IPS-11a (cell line): ENCODE measurements at regions not wholly inside any gene's neighbourhood (a gene's known extent, or its start where the extent isn't known, plus 50 kb on each side); places are given as distances from the start of the nearest gene placed in this dataset.

Experiments
- H3K4me3 ChIP-seq: one replicate; pipeline ENCODE4 v1.5.1; 2013; ENCODE audit warnings: low read depth, low read length, control low read depth

DNA sequence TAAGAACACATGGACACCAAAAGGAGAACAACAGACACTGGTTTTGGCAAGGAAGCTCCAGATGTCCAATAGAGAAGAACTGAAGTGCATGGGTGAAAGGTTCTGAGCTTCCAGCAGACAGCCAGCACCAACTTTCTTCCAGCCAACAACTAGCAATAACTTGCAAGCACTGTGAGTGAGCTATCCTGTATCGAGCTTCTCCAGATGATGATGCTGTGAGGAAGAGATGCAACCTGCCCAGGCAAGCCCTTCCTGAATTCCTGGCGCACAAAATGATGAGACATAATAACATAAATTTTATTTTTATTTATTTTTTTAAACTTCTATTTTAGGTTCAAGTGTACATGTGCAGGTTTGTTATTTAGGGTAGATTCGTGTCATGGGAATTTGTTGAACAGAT lies 692.1 kb downstream of the DNAJB9 start:
- H3K4me3 ChIP-seq, result no peak overlapping the region

DNA sequence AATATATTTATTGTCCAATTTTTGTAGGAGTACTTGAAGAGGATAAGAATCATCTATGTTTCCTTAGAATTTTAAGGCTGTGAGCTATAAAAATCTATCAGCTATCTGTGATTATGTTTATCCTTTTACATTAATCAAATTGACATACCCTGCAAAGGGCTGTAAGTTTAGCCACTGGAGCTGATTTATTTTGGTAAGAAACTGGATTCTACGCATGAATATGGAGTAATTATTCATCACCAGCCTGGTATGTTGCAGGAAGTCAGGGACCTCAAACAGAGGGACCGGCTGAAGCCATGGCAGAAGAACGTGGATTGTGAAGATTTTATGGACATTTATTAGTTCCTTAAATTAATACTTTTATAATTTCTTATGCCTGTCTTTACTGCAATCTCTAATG lies 696.9 kb downstream of the DNAJB9 start:
- H3K4me3 ChIP-seq, result no peak overlapping the region

DNA sequence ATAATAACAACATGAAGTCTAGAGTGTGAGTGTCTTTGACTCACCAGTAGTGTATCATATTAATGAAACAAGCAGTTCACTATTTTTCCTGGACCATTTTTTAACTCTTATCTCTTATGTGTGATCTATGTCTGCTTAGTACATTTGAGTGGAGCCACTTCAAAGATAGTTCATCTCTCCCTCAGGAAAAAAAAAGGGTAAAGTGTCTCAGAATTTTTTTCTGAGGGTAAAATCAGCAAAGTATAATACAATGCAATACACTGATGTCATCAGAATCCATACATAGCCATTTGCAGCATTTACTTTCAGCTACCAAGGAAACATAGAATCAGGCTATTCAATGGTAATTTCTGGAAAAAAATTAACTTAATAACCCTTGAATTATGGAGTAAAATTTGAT lies 706.7 kb downstream of the DNAJB9 start:
- H3K4me3 ChIP-seq, result no peak overlapping the region

DNA sequence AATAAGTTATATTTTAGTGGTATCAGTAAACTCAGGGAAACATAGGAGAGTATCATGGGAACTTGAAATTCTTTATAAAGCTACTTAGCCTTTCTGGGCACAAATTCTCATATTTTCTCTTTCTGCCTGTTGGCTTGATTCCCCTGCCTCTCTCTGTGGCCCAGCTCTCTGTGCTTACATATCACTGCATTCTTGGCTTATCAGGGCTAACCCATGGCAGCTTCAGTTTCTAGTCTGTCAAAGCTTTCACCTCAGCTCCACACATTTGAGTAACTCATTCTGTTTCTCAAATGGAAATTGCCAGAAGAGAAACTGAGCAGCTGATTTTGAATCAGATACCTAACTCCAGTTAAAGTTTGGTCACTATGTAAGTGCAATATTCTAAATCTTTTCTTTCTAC lies 713.1 kb downstream of the DNAJB9 start:
- H3K4me3 ChIP-seq, result no peak overlapping the region

DNA sequence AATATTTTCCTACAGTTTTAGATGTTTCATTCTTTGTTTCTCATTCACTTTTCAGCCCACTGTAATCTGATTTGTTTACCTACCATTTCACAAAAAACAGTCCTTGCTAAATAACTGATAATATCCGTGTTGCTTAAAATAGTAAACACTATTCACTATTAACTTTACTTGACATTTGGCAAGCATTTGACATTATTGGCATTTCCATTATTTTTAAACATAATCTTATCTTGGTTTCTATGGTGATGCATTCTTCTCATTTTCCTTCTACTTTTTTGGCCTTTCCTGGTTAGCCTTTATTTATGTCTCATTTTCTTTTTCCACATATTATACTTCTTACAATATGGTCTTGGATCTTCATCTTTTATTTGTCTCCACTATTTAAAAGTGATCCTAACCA lies 715.3 kb downstream of the DNAJB9 start:
- H3K4me3 ChIP-seq, result no peak overlapping the region

DNA sequence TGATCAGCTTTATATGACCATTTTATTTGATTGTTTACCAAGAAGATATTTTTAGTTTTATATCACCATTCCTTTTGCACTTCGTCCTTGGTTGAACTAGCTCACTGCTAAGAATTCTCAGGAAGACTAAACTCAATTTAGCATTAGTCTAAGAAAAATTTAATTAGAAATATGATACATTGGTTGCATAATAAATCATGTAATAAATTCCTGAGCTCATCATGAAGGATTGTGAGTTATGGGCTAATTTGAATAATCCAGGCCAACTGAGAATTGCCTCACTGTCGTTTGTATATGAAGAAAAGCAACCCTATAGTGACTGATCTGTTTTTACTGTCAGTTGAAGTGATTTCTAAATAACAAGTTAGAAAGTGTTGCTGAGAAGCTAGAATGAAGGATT lies 725.5 kb downstream of the DNAJB9 start:
- H3K4me3 ChIP-seq, result no peak overlapping the region

DNA sequence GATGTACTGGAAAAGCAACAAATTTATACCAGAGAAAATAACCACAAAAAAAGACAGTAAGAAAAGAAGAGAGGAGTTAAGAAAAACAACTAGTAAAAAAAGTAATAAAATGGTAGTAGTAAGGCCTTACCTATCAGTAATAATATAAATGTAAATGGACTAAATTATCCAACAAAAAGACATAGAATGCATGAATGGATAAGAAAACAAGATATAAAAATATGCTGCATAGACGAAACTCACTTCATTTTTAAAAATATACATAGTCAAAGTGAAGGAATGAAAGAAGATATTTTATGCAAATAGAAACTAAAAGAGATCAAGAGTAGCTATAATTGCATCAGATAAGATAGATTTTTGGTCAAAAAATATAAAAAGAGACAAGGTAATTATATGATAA lies 739.1 kb downstream of the DNAJB9 start:
- H3K4me3 ChIP-seq, result no peak overlapping the region

DNA sequence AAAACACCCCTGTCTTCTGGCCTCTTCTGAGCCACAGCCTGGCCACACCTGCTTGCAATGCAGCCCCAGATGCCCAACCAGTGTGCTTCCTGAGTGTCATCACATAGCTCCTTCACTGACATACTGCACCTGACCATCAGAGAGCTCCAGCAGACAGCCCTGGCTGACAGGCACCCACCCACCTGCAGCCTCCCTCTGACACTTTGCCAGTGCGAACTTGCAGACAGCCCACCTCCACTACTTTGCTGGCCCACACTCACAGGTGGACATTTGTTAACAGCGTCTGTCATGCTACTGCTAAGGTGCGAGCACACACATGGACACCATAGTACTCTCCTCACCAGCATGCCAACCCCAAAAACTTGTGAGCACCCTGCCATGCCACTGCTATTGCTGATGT lies 740.1 kb downstream of the DNAJB9 start:
- H3K4me3 ChIP-seq, result no peak overlapping the region

DNA sequence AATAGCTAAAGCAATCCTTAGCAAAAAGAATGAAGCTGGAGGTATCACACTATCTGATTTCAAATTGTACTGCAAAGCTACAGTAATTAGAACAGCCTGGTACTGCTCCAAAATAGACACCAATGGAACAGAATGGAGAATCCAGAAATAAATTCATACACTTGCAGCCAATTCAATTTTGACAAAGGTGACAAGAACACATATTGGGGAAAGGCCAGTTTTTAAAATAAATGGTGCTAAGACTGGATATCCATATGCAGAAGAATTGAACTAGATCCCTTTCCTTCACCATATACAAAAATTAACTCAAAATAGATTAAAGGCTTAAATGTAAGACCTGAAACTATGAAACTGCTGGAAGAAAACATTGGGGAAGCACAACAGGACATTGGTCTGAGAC lies 748.5 kb downstream of the DNAJB9 start:
- no peak overlapping the region for H3K4me3 ChIP-seq

DNA sequence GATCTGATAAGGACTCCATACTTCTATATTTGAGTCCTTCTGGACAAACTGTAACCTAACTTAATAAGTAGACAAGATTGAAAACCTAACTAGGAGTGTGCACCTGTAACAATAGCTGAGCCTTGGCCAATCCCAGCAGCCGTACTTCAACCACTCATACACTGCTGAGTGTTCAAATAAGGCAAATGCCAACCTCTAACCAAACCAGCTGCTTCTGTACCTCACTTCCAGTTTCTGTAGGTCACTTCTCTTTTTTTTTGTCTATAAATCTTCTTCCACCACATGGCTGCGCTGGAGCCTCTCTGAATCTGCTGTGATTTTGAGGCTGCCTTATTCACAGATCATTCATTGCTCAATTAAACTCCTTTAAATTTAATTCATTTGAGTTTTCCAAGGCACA lies 753.2 kb downstream of the DNAJB9 start:
- no peak overlapping the region for H3K4me3 ChIP-seq

DNA sequence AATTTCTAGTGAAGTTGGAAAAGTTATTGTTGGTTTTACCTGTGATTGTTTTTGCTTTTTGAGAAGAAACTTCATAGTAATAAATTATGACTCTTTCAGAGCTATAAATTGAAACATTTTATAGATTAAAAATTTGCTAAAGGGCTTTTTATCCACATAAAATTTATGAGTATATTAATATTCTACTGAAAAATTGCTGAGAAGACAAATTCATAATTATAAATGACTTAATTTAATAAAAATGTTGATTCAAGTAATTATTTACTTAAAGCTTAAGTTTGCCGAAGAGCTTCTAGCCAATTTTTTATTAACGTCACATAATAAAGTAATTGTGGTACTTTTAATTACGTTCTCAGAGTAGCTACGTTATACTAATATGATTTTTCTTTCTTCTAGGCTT lies 761.7 kb downstream of the DNAJB9 start:
- H3K4me3 ChIP-seq, result no peak overlapping the region

DNA sequence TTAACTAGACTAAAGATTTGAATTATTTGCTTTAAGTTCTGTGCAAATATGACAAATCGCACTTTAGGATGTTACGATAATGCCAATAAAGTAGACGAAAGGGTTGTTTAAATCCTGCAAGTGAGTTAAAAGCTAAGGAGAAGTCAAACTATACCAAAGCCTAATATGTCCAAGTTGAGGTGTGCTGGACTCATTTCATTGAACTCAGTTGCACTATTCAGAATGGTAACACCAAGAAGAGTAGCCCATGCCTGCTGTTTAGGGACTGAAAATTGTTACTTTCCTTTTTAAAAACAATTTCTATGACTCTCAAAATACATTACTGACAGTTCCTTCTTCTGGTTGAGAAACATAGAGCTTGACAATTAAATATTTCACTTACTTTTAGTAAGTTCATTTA lies 766.3 kb downstream of the DNAJB9 start:
- H3K4me3 ChIP-seq, result no peak overlapping the region

DNA sequence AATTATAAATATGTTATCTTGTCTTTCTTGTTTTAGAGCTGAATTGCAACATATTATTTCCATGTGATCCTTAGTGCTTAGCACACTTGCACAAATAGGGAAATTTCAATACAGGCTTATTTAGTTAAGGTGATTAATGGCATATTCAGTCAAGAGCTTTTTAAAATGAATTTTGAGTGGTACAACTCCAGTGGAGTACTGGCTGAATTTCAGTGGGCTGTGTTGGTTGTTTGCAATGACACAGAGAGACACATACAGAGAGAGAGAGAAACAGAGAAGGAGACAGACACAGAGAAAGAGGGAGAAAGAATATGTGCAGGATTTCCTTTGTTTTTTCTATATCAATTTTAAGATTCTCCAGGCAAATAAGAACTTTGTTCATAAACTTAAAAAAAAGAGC lies 766.9 kb downstream of the DNAJB9 start:
- no peak overlapping the region for H3K4me3 ChIP-seq

DNA sequence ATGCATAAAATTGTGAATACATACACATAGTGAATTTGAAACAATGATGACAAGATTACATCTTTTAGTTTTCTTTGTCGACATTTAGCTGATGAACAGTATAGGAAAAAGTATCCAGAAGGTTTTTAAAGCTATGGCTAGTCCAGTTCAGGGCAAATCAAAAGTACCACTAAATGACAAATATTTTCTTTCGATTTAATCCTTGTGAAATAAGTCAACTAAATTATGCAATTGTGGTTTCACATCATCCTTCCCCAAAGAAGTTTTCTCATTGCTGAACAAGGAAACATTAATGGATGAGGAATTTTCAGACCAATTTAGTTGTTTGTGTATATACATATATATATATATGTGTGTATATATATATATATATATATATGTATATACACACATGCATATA lies 774.0 kb downstream of the DNAJB9 start:
- H3K4me3 ChIP-seq, result no peak overlapping the region

DNA sequence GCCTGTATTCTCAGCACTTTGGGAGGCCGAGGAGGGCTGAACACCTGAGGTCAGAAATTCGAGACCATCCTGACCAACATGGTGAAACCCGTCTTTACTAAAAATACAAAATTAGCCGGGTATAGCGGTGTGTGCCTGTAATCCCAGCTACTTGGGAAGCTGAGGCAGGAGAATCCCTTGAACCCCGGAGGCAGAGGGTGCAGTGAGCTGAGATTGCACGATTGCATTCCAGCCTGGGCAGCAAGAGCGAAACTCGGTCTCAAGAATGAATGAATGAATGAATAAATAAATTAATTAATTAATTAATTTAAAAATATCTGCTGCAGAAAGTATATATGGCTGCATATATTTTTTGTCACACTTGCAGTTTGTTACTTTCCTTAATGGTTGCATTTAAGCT lies 781.8 kb downstream of the DNAJB9 start:
- no peak overlapping the region for H3K4me3 ChIP-seq

DNA sequence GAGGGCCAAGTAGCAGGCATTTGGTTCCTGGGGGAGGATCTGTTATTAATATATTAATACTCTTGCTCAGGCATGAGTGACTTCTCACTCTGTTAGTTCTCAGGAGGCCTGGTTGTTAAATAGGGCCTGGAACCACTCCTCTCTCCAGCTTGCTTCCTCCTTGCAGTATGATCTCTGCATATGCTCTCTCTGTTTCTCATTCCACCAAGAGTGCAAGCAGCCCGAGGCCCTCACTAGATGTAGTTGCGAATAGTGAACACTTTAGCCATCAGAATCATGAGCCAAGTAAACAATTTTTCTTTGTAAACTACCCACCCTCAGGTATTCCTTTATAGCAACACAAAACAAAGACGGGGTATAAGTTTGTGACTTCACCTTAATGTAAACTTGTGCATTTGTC lies 784.3 kb downstream of the DNAJB9 start:
- no peak overlapping the region for H3K4me3 ChIP-seq

DNA sequence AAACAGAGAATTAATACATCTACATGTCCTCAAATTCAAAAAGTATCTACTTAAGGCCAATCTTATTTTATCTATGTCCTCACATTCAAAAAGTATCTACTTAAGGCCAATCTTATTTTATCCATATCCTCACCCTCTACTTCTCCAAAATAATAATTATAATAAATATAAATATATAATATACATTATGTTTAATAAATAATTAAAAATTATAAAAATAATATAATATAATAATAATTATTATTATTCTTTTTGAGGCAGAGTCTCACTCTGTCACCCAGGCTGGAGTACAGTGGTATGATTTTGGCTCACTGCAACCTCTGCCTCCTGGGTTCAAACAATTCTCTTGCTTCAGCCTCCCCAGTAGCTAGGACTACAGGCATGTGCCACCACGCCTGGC lies 784.9 kb downstream of the DNAJB9 start:
- H3K4me3 ChIP-seq, result no peak overlapping the region

DNA sequence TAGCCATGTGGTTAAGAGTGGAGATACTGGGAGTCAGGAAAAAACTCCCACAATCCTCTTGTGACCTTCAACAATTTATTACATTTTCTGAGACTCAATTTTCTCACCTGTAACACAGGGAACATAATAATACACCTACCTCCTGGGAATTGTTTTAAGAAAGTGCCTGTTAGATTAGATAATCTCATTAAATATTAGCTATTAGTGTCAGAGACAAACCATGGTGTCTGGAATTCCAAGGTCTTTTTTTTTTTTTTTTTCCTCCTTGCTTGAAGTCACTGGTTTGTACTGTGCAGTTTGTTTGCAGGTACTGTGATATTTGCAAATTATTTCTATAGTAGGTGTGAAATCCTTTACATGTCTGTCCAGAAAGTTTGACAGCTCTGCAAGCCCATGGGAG lies 806.1 kb downstream of the DNAJB9 start:
- H3K4me3 ChIP-seq, result no peak overlapping the region

DNA sequence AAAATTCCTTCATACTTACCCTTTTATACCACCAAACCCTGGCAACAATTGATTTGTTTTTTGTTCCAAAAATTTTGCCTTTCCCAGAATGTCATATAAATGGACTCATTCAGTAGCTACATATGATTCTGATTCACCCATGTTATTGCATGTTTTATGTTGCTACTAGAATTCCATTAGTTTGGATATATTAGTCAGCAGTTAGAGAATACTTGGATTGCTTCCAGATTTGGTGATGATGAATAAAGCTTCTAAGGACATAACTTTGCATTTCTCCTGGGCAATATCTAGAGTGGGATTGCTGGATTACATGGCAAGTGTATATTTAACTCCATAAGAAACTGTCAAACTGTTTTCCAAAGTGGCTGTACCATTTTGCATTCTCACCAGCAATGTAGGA lies 806.9 kb downstream of the DNAJB9 start:
- H3K4me3 ChIP-seq, result no peak overlapping the region

DNA sequence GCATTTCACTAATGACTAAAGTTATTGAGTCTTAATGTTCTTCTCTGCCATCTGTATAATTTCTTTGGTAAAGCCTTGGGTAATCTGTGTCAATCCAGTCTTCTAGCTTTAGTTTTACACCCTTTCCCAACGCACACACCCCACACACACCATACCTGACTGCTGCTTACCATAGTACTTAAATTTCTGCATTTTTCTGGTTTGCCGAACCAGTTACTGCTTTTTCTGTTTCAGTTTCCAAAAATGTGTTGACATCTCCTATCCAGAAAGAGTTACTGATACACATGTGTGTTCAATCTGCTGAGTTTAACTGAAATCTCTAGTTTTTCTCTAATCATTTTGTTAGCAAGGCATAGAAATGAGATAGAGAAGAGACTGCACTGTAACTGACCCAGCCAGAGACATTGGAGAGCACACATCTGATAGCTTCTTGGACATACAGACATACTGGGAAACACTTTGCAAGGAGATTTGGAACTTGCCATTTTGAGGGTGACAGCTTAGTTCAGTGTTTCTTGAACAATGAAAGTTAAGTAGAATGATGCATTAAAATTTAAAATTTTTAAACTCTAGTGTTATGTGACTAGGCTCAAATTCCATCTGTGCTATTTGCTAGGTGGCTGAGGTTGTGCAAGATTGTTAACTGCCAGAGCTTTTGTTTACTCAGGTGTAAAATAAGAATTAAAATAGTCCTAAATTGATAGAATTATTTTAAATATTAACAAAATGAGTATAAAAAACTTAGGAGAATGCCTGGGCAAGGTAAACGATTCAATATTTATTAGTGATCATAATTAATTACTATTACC lies 807.6 kb downstream of the DNAJB9 start:
- H3K4me3 ChIP-seq, result no peak overlapping the region

DNA sequence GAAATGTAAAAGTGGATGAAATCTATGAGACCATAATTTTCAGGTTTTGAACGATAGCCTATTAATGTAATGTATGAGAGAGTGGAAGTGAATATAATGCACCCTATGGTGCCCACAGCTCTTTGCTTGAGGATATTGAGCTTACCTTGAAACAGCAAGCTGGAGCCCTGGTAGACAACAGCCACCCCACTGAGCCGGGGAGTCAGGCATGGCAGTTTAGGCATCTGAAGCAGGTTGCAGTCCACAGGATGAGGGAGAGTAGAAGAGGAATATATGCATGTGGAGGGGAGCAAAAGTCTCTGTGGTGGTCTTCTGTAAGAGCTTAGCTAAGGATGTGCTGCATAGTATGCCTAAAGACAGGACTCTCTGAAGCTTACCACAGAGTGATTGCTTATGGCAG lies 817.3 kb downstream of the DNAJB9 start:
- H3K4me3 ChIP-seq, result no peak overlapping the region

DNA sequence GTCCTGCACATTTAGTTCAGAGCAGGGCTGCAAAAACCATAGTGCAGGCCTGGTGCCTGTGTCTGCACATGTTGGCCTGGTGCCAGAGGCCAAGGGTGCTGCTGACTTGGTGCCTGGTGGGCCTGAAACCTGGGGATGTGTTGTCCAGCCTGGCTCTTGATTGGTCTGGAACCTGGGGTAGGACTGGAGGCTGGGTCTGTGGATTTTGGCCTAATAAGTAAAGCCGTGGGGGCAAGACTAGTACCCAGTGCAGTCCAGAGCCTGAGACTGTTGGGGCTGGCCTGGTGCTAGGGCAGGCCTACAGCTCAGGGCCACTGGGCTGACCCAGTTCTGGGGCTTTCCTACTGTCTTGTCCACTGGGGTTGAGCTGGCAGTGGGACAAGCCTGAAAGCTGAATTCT lies 817.9 kb downstream of the DNAJB9 start:
- no peak overlapping the region for H3K4me3 ChIP-seq

DNA sequence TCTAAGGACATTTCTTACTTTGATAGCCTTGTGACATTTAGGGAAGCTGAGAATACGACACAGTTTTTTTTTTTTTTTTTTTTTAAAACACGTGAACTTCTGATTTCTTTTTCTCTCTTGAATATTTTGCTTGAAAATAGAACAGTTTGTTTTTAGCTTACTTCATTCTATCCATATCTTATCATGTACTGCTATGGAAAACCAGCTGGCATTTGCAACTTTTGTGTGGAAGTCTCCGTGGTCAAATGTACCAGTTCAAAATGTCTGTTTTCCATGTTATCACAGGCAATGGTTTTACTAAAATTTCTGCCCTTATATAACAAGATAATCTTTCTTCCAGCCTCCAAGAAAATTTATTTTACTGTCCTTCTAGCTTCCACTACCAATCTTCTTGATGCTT lies 821.6 kb downstream of the DNAJB9 start:
- no peak overlapping the region for H3K4me3 ChIP-seq
